T-helper 1 cell treated with Interleukin-12 subunit alpha and Interleukin-12 subunit beta and Interleukin-4 antibody, amounts not matched to agents 30 μg/mL and 1 μg/mL, for 36 hours (primary cell): ENCODE measurements at regions not wholly inside any gene's neighbourhood (a gene's known extent, or its start where the extent isn't known, plus 50 kb on each side); places are given as distances from the start of the nearest gene placed in this dataset.
"Not testable (repeated sequence)": the region's sequence is repeated elsewhere in the genome, so short reads cannot be mapped to it uniquely, and the experiment has no call there.

Experiments used
- H3K27ac Mint-ChIP-seq: one replicate; pipeline ENCODE4 v1.8.0; 2021; ENCODE audit warnings: mild to moderate bottlenecking, mixed read lengths
- H3K27me3 Mint-ChIP-seq: one replicate; pipeline ENCODE4 v1.8.0; 2021; ENCODE audit warnings: low read depth, mixed read lengths
- H3K36me3 Mint-ChIP-seq: one replicate; pipeline ENCODE4 v1.8.0; 2021; ENCODE audit warnings: low read depth, mixed read lengths
- H3K4me1 Mint-ChIP-seq: one replicate; pipeline ENCODE4 v1.8.0; 2021; ENCODE audit warnings: low read depth, mixed read lengths
- H3K4me3 Mint-ChIP-seq: one replicate; pipeline ENCODE4 v1.8.0; 2021; ENCODE audit warnings: mild to moderate bottlenecking, moderate library complexity, mixed read lengths
- H3K9me3 Mint-ChIP-seq: one replicate; pipeline ENCODE4 v1.8.0; 2021; ENCODE audit warnings: mixed read lengths

DNA sequence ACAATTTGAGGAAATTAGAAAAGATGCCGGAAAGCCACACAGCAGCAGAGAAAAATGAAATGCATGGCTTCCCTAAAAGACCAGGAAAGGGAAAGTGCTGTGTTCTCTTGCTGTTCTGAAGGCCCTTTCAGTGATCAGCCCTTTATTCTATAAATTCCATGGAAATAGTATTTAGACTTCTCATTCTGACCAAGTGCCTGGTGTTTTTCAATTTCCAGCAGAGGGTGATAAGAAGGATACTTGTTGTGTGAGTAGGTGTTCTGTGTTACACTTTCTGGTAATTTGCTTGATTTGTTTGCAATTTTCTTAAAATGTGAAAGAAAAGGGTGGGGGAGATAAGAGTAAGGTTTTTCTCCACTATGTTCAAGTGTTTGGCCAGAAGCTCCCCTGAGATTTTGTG, 504.5 kb downstream of the IRS1 start:
- H3K36me3 Mint-ChIP-seq = no peaks in the 10 kb centered on the region
- no peaks in the 10 kb centered on the region for H3K4me1 Mint-ChIP-seq
- H3K4me3 Mint-ChIP-seq = no peak overlapping the region
- peaks cover 6% of the 10 kb centered on the region for H3K9me3 Mint-ChIP-seq
- H3K27me3 Mint-ChIP-seq = peaks cover 5% of the 10 kb centered on the region
- H3K27ac Mint-ChIP-seq = no peak overlapping the region

GRCh38 chr2:226291281-226291680, 508.3 kb downstream of the IRS1 start:
- H3K9me3 Mint-ChIP-seq, H3K36me3 Mint-ChIP-seq, H3K4me1 Mint-ChIP-seq, H3K27me3 Mint-ChIP-seq, H3K27ac Mint-ChIP-seq, H3K4me3 Mint-ChIP-seq: not testable (repeated sequence)

- Mint-ChIP-seq H3K36me3 (no peaks in the 10 kb centered on the region), H3K27me3 (no peaks in the 10 kb centered on the region), H3K9me3 (peaks cover 6% of the 10 kb centered on the region), H3K4me1 (peaks cover 4% of the 10 kb centered on the region), H3K27ac (no peak overlapping the region), H3K4me3 (no peak overlapping the region)
These were observed 512.7 kb downstream of the IRS1 start for GRCh38 chr2:226286916-226287315.

GRCh38 chr2:226283796-226284195, 515.8 kb downstream of the IRS1 start:
- Mint-ChIP-seq H3K4me1 (peaks cover 4% of the 10 kb centered on the region), H3K27ac (no peak overlapping the region), H3K4me3 (no peak overlapping the region), H3K36me3 (no peaks in the 10 kb centered on the region), H3K27me3 (no peaks in the 10 kb centered on the region), H3K9me3 (no peaks in the 10 kb centered on the region)

DNA sequence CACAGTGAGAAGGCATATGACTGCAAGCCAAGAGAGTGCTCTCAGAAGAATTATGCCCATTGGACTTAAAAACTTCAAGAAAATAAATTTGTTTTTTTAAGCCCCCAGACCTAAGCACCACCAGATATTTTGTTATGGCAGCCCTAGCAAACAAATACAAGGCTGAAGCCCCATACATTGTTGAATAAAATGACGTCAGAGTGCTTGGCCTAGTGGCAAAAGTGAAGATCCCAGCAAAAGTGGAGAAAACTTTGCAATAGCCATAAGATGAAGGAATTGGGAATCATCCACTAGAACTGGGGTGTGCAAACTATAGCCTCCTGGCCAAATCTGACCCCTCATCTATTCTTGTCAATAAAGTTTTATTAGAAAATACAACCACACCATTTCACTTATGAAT, 517.5 kb downstream of the IRS1 start:
- Mint-ChIP-seq H3K9me3 (no peaks in the 10 kb centered on the region), H3K36me3 (no peaks in the 10 kb centered on the region), H3K4me1 (peaks cover 4% of the 10 kb centered on the region), H3K27ac (no peak overlapping the region), H3K27me3 (no peaks in the 10 kb centered on the region), H3K4me3 (no peak overlapping the region)

- H3K4me1 Mint-ChIP-seq, H3K36me3 Mint-ChIP-seq, H3K9me3 Mint-ChIP-seq, H3K4me3 Mint-ChIP-seq, H3K27me3 Mint-ChIP-seq, H3K27ac Mint-ChIP-seq: not testable (repeated sequence)
These were observed 519.5 kb downstream of the IRS1 start for GRCh38 chr2:226280136-226280535.

GRCh38 chr2:226275215-226275614, 524.4 kb downstream of the IRS1 start:
- Mint-ChIP-seq H3K9me3 (no peaks in the 10 kb centered on the region), H3K4me1 (no peaks in the 10 kb centered on the region), H3K4me3 (no peak overlapping the region), H3K27me3 (no peaks in the 10 kb centered on the region), H3K27ac (no peak overlapping the region), H3K36me3 (no peaks in the 10 kb centered on the region)

DNA sequence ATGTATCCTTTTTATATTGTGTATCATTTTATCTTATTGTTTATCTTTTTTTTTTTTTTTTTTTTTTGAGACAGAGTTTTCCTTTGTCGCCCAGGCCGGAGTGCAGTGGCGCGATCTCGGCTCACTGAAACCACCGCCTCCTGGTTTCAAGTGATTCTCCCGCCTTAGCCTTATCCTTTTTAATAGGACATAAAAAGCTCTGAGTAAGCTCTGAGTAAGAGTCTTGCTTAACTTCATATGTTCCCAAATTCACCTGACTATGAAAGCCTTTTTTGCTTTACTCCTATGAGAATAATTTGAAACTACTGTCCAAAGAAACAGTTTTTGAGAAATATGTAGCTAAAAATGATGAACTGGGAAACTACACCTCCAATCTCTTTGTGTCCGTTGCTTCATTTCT, 525.5 kb downstream of the IRS1 start:
- H3K36me3 Mint-ChIP-seq = no peaks in the 10 kb centered on the region
- no peaks in the 10 kb centered on the region for H3K4me1 Mint-ChIP-seq
- no peak overlapping the region for H3K27ac Mint-ChIP-seq
- H3K27me3 Mint-ChIP-seq = no peaks in the 10 kb centered on the region
- no peak overlapping the region for H3K4me3 Mint-ChIP-seq
- no peaks in the 10 kb centered on the region for H3K9me3 Mint-ChIP-seq

DNA sequence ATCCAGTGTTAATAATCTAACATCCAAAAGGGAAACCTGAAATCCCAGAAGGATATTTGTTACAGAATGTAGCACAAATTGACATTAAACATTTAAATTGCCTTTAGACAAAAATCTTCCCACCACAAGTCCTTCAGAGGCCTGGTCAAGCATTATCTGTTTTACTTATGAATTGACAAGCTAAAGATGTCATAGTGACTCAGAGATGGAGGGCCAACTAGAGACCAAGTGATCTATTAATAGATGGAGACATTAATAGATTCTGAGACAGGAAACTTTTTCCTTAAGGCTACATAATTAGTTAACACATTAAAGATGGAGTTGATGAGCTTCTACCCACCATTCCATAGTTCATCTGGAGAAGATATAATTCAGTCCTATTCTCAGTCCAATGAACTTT, 526.2 kb downstream of the IRS1 start:
- Mint-ChIP-seq H3K27ac (no peak overlapping the region), H3K9me3 (no peaks in the 10 kb centered on the region), H3K36me3 (no peaks in the 10 kb centered on the region), H3K27me3 (no peaks in the 10 kb centered on the region), H3K4me1 (no peaks in the 10 kb centered on the region), H3K4me3 (no peak overlapping the region)

DNA sequence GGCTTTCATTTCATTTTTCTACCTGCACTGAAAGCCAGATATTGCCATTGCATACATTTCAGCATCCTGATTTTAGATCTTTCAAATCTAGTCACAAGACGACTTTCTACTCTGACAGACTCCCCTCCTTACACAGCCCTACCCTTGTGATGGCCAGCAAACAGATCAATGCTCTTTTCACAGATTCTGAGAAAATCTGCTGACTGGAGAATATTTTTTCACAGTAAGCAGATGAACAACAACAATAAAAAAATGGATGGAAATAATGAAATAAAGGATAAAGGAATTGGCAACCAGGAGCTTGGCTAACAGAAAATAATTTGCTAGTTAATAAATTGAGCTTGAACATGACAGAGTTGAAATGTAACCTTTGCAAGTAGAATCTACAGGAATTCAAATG, 527.2 kb downstream of the IRS1 start:
- no peaks in the 10 kb centered on the region for H3K4me1 Mint-ChIP-seq
- no peak overlapping the region for H3K27ac Mint-ChIP-seq
- no peaks in the 10 kb centered on the region for H3K9me3 Mint-ChIP-seq
- no peak overlapping the region for H3K4me3 Mint-ChIP-seq
- H3K36me3 Mint-ChIP-seq = no peaks in the 10 kb centered on the region
- H3K27me3 Mint-ChIP-seq = no peaks in the 10 kb centered on the region

- Mint-ChIP-seq H3K27me3 (no peaks in the 10 kb centered on the region), H3K4me1 (no peaks in the 10 kb centered on the region), H3K4me3 (no peak overlapping the region), H3K27ac (no peak overlapping the region), H3K36me3 (no peaks in the 10 kb centered on the region), H3K9me3 (no peaks in the 10 kb centered on the region)
These were observed 529.1 kb downstream of the IRS1 start for GRCh38 chr2:226270285-226271058.

DNA sequence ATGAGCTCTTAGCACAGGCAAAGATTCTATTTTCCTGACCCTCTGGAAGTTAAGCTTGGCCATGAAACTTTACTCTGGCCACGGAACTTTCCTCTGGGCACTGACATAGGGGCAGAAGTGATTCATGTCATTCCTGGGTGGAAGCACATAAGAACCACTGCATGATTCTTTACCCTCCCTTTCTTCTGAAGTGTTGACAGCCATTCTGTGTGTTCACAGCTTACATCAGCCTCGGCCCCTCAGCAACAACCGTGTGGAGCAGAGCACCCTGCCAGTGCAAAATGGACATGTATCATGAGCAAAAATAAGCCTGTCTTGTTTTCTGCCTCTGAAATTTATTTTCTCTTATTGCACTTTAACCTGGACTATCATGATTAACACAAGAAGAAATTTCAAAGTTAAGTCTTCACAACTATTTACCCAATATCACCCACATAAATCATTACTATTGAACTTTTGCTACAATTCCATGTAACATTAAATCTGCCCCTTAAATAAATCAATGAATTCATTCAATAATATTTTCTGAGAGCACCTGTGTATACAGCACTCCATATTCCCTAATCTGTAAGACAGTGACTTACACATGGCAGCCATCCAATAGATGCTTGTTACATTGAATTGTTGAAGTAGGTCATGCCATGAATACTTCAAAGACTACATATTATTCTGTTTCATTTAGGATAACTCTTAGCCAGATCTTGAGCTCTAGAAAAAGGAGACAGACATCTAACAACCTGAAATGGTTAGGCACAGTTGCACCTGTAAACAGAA, 531.9 kb downstream of the IRS1 start:
- H3K4me3 Mint-ChIP-seq = no peak overlapping the region
- H3K9me3 Mint-ChIP-seq = no peaks in the 10 kb centered on the region
- no peaks in the 10 kb centered on the region for H3K4me1 Mint-ChIP-seq
- H3K36me3 Mint-ChIP-seq = no peaks in the 10 kb centered on the region
- no peaks in the 10 kb centered on the region for H3K27me3 Mint-ChIP-seq
- H3K27ac Mint-ChIP-seq = no peak overlapping the region

DNA sequence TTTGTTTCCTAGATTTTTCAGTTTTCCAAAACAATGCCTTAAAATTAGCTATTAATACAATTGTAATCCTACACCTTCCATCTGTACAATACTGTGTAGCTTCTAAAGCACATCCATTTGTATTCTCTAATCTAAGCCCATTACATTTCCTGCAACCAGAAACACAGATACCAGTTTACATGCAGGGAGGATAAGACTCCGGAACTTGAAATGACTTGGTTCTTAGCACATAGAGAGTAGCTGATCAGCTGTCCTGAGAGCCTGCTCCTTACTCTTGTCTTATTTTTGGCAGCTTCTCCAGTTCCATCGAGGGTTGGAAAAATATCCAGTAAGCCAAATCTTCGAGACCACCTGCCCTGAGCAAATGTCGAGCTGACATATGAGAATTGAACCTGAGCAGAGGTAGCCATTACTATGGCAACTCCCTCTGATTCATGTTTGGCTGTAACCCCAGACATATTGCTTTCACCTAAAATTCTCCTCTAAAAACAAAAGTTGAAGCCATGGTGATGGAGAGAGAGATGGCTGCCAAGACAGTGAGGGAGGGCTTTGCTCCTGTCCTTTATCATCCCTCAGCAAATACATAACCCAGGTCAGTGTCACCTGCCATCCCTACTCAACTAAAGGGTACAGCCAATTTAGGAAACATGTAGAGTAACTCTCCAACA, 542.8 kb downstream of the IRS1 start:
- Mint-ChIP-seq H3K36me3 (no peaks in the 10 kb centered on the region), H3K27ac (no peak overlapping the region), H3K4me1 (no peaks in the 10 kb centered on the region), H3K4me3 (no peak overlapping the region), H3K27me3 (no peaks in the 10 kb centered on the region), H3K9me3 (no peaks in the 10 kb centered on the region)

DNA sequence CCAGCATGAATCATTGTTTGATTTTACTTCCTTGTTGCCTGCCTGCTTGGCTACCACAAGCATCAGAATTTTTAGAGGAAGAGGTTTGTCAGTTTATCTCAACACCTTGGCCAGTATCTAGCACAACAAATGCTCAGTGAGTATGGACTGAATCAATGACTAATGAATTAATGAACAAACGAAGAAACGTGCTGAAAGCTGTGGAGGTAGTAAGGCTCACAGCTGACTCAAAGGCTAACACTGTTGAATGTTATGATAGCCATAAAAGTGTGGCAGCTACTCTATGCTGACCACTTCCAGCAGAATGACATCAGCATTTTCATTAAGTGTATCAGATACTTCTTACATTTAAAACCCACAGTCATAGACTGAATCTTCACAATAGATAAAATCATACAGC, 543.4 kb downstream of the IRS1 start:
- Mint-ChIP-seq H3K27ac (no peak overlapping the region), H3K9me3 (no peaks in the 10 kb centered on the region), H3K27me3 (no peaks in the 10 kb centered on the region), H3K36me3 (no peaks in the 10 kb centered on the region), H3K4me1 (no peaks in the 10 kb centered on the region), H3K4me3 (no peak overlapping the region)

DNA sequence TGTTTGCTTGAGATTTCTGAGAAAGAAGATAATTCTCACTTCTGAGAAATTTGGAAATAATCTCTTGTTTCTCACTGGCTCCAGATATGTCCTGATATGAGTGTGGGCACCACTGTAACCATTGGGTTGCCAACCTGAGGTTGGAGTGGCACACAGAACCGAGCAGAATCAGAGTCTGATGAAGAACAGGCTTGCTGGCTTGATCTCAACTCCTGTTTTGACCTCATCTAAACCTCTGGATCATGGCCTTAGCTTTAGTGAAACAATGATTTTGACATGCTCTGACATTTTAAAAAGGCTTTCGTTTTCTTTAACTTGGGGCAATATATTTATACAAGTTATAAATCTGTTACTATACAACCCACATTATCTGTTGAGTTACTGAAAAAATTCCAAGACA, 548.0 kb downstream of the IRS1 start:
- Mint-ChIP-seq H3K36me3 (no peaks in the 10 kb centered on the region), H3K27me3 (no peaks in the 10 kb centered on the region), H3K4me3 (no peak overlapping the region), H3K27ac (no peak overlapping the region), H3K4me1 (no peaks in the 10 kb centered on the region), H3K9me3 (no peaks in the 10 kb centered on the region)
